ENCODE measurements at regions not wholly inside any gene's neighbourhood (a gene's known extent, or its start where the extent isn't known, plus 50 kb on each side); places are given as distances from the start of the nearest gene placed in this dataset.
"Not testable (repeated sequence)": the region's sequence is repeated elsewhere in the genome, so short reads cannot be mapped to it uniquely, and the experiment has no call there.

DNA sequence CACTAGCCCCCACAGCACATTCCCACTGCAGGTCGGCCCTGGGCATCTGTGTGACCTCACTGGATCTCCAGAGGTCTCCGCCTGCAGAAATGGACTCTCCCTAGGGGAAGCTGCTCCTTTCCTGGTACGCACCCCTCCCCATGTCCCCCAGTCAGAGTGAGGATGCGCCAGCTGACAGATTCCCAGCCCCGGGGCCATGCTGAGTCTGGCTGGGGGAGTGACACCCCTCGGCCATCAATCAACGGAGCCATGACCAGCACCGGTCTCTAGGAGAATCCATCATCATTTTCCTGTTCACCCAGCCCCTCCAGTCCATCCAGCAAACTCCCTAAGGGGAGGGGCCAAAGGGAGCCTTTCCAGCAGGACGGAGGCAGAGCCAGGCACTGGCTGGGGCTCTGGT is 68.7 kb upstream of the PAX7 start:
- no peak for DNase-seq (ENCODE audit: low spot score)

DNA sequence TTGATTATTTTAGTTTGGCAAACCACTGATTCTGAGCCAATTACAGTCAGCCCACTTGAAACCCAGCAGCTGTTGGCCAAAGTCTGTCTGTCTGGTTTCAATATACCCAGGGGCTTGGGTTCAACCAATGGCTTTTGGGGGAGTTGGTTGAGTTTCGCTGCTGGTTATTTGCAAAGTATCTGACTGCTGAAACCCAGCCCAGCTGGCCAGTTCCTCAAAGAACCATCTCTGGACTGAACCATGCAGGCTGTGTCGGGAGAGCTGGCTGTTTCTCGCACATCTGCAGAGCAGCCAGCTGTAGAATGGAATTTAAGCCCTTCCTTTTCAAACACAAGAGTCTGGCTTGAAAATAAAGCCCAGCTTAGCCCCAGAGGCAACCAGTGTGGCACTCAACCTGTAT is 66.0 kb upstream of the PAX7 start:
- no peak for DNase-seq (ENCODE audit: low spot score)

DNA sequence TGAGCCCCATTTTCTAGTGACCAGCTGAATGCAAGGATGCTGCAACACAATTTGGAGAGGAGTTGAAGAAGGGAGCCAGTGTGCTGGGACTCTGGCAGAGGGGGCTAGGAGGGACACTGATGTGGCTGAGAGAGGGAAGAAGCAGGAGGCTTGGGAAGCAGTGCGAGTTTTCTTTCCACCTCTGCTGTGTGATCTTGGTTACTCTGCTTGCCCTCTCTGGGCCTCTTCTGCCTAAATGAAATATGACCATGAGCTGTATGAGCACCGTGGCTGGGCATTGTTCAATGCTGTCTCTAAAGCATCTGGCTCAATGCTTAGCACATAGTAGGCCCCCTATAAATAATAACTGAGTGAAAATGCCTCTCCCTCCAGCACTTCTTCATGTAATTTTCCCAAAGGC is 65.3 kb upstream of the PAX7 start:
- DNase-seq (ENCODE audit: low spot score), result no peak

DNA sequence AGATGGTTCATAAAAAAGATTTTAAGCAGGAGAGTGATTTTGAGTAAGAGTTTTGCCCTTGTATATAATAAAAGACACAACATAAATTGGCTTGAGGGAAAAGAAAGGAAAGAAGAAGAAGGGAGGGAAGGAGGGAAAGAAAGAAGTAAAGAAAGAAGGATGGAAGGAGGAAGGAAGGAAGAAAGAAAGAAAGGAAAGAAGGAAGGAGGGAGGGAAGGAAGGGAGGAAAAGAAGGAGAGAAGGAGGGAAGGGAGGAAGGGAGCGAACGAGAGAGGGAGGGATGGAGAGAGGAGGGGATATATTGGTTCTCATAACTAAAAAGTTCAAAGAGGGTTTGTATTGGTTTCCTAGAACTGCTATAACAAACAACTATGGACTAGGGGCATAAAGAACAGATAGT is 62.2 kb upstream of the PAX7 start:
- no peak for DNase-seq (ENCODE audit: low spot score)

DNA sequence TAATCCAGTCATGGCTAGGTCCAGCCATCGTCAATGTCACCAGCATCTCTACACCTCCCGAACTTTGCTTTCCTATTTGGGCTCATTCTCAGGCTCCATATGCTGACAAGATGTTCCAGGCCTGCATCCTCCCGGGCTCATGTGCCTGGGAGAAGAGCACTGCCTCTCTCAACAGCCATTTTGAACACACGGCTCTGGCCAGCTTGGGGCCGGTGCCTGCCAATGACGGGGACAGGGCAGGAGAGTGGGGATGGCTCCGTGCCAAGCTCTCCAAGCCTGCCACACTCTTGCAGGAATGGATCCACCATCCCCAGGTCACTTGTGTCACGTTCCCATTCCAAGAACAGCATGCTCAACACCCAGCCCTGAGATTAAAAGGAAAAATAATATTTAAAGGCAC is 61.4 kb upstream of the PAX7 start:
- no peak for DNase-seq (ENCODE audit: low spot score)

DNA sequence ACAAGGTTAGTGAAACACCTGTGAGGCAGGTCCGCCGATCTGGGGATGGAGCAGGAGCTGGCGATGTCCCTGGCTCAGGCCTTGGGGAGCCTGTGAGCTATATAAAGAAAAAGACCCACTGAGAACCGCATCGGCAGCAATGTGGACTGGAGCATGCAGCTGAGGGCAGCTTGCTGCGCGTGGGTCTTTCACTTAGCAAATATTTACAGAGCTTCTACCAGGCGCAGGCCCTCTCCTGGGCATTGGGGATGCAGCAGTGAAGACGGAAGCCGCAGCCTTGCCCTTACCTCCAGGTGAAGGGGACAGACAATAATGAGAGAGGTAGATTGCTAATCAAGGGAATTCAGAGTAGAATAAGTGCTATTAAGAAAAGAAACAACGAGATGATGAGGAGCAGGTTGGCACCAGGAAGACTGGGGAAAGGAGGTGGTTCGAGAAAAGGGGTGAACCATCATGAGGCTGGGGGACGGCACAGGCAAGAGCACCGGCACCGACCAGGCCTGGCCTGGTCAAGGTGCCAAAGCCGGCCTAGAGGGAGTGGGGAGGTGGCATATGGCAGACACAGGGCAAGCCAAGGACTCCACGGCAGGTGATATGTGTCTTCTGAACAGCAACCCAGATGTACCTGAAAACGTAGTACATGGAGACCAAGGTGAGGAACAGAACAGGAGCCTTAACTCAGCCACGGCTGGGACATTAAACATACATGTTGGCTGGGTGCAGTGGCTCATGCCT is 60.7 kb upstream of the PAX7 start:
- DNase-seq (ENCODE audit: low spot score), result no peak

DNA sequence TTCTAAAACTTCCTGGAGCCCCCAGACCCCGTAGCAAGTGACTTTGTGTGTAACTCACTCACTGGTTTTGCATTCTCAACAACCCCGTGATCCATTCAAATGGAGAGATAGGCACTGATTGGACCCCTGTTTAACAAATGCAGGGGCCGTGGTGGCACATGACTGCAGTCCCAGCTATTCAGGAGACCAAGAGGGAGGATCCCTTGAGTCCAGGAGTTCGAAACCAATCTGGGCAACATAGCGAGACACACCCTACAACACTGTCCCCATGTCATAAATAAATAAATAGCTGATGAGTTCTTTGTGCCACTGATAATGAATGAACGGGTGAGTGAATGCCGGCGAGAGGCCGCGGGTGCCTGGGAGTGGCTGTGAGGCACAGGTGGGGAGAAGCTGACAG is 59.4 kb upstream of the PAX7 start:
- DNase-seq (ENCODE audit: low spot score), result no peak

DNA sequence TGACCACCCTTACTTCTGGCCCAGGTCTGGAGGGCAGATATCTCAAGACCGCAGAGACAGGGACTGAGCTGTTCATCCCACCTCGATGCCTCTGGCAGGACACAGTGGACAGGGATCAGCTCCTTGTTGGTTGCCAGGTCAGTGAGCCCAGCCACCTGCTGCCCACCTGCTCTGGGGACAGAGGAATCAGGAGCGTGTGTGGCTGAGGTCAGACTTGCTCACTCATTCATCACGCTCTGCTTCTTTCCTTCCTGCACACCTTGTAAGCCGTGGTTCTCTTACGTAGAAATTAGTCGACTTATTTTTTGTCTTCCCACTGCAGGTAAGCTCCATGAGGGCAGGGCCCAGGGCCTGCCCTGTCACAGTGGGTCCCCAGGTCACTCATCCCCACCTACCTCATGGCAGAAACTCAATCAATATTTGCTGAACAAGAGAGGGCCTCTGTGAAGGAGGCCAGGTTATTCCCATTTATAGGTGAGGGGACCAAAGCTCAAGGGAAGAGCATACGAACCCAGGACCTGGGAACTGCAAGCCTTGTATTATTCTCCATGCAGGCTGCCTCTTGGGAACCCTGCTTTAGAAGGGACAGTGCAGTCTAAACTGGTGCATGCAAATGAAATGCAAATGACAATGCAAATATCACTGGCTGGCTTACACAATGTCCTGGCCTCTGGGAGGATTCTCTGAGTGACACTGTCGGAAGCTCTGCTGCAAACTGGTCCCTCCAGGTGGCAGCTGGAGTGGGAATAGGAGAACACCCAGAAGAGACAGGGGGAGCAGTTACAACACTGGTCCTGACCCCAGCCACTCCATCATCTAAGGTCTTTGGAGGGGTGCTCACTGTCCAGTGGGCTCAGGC is 58.4 kb upstream of the PAX7 start:
- DNase-seq (ENCODE audit: low spot score), result no peak

DNA sequence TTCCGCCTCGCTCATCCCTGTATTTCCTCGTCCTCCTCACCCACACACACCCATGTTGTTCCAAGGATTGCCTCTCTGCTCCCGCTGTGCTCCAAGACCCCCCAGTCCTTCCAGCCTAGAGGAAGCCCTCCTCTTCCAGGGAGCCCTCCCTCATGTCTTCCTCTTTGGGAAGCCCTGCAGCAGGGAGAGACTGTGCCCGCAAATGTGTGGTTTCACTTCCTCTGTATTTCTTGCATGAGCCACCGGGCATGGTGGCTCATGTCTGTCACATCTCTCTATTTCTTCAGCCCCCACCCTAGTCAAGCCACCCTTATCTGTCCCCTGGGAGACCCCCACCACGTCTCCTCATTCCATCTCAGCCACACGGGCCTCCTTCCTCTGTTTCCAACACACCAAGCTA is 57.5 kb upstream of the PAX7 start:
- DNase-seq (ENCODE audit: low spot score), result no peak

DNA sequence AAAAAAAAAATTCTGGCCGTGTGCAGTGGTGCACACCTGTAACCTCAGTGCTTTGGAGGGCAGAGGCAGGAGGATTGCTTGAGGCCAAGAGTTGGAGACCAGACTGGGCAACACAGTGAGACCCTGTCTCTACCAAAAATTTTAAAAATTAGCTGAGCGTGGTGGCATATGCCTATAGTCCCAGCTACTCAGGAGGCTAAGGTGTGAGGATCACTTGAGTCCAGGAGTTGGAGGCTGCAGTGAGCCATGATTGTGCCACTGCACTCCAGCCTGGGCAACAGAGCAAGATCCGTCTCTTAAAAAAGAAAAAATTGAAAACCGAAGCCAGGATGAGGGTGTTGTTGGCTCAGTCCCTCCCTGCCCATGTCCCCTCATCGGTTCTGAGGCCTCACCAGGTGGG is 55.9 kb upstream of the PAX7 start:
- DNase-seq (ENCODE audit: low spot score), result no peak

DNA sequence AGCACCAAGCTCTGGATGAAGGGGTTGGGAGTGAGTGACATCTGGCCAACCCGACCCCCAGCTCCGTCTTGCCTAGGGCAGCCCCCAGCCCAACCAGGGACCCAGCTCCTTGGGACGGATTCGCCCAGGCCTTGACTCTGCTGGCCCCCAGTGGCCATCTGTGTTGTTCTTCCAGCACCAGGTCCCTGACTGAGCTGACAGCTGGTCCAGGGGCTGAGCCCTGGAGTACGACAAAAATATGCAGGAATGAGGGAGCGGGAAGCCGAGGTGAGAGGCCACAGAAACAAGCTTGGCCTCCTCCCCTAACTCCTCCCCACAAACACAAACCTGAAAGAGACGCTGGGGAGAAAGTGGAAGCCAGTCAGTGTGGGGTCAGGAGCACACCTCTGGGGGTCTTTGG is 55.0 kb upstream of the PAX7 start:
- no peak for DNase-seq (ENCODE audit: low spot score)

DNA sequence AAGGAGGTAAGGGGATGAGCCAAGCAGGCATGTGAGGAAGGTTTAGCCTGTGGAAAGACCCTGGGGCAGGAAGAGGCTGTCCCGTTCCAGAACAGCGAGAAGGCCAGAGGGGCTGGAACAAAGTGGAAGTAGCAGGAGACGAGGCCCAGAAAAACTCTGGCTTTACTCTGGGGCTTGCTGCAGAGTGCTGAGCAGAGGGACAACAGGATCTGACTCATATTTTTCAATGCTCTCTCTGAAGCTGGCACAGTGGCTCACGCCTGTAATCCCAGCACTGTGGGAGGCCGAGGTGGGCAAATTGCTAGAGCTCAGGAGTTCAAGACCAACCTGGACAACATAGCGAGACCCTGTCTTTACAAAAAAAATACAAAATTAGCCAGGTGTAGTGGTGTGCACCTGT is 52.4 kb upstream of the PAX7 start:
- no peak for DNase-seq (ENCODE audit: low spot score)

DNA sequence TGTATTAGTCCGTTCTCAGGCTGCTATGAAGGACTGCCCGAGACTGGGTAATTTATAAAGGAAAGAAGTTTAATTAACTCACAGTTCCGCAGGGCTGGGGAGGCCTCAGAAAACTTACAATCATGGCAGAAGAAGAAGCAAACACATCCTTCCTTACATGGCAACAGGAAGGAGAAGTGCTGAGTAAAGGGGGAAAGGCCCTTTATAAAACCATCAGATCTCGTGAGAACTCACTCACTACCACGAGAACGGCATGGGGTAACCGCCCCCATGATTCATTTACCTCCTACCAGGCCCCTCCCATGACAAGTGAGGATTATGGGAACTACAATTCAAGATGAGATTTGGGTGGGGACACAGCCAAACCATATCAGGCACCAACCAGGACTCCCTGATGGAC is 51.4 kb upstream of the PAX7 start:
- not testable (repeated sequence) for DNase-seq (ENCODE audit: low spot score)

DNA sequence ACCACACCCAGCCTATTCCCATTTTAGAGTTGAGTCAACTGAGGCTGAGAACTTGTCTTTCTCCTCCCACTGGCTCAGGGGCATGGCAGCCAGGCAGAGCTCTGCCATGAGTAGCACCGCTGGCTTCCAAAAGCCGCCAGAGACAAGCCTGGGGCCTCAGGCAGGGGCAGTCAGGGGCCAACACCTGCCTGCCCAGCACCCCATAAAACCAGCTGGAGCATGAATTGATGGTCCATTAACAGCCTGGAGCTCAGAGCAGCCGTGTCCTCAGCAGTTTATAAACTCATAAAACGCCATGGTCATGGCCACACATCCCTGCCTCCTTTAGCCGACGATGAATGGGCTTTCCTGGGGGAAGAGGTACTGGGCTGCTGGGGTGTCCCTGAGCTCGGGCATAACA is 50.6 kb upstream of the PAX7 start:
- no peak for DNase-seq (ENCODE audit: low spot score)

DNA sequence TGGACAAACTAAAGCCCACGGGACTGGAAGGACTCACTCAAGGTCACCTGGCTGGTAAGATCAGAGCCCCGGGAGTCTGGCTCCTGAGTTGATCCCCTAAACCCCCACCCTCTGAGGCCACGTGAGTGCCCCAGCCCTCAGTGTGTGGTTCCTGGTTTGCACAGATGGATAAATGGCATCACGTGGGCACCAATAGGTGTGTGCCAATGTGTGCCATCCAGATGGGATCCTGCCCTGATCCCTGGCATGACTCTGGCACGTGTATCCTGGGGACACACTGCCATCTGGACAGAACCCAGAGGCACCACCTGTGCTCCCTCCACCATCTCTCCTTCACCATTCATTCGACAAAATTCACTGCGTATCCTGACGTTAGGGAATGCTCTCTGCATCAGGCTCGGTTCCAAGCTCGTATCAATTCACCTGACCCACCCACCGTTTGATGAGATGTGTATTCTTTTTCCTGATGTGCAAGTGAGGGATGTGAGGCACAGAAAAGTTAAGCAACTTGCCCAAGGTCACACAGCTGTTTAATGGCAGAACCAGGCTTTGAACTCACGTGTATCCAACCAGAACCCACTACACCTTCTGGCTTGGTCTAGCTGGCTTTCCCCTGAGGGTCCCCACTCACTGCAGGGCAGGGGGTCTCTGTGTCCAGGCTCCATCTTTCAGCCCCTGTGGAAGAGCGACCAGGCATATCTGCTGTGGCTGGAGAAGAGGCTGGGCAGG is 49.8 kb upstream of the PAX7 start:
- no peak for DNase-seq (ENCODE audit: low spot score)
